Coronary artery (tissue), 2 donors: ENCODE measurements at regions not wholly inside any gene's neighbourhood (a gene's known extent, or its start where the extent isn't known, plus 50 kb on each side); places are given as distances from the start of the nearest gene placed in this dataset.

Experiments used
- DNase-seq: peaks from one replicate; pipeline ENCODE4 v3.0.0-alpha.2; 2017; ENCODE audit warnings: low spot score
- H3K27ac ChIP-seq, 2 donors: fragments of 200-600 bp; sonication (generic); one replicate each; pipeline ENCODE4 v1.5.1; 2016 to 2019
- H3K4me3 ChIP-seq: fragments of 200-600 bp; sonication (generic); 2 replicates; pipeline ENCODE4 v1.5.1; 2016; ENCODE audit warnings: mild to moderate bottlenecking, moderate library complexity
- TF ChIP-seq, protein P1 (sequence below): fragments of 200-600 bp; sonication (generic); IDR thresholded peaks from one replicate; pipeline ENCODE4 v1.5.1; 2019; ENCODE audit warnings: antibody characterized with exemption

DNA sequence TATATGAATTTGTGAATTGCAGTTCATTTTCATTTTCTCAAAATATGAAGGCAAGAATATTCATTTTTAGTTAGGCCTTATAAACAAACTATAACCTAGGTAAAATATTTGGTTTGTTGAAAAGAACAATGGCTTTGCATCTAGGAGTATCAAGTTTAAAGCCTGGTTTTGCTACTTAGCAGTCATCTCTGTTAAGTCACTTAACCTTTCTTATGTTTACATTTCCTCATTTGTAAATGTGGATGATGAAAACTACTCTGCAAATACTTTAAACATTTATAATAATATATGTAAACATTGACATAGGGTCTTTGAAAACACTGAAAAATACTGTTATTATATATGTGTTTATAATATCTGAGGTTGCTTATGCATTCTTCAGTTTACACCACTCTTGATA lies 135.5 kb downstream of the CENPW start:
- no peak overlapping the region for H3K27ac ChIP-seq
- DNase-seq, result no peak
- no peak overlapping the region for H3K4me3 ChIP-seq
- TF ChIP-seq, protein P1, sequence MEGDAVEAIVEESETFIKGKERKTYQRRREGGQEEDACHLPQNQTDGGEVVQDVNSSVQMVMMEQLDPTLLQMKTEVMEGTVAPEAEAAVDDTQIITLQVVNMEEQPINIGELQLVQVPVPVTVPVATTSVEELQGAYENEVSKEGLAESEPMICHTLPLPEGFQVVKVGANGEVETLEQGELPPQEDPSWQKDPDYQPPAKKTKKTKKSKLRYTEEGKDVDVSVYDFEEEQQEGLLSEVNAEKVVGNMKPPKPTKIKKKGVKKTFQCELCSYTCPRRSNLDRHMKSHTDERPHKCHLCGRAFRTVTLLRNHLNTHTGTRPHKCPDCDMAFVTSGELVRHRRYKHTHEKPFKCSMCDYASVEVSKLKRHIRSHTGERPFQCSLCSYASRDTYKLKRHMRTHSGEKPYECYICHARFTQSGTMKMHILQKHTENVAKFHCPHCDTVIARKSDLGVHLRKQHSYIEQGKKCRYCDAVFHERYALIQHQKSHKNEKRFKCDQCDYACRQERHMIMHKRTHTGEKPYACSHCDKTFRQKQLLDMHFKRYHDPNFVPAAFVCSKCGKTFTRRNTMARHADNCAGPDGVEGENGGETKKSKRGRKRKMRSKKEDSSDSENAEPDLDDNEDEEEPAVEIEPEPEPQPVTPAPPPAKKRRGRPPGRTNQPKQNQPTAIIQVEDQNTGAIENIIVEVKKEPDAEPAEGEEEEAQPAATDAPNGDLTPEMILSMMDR, result no peak

DNA sequence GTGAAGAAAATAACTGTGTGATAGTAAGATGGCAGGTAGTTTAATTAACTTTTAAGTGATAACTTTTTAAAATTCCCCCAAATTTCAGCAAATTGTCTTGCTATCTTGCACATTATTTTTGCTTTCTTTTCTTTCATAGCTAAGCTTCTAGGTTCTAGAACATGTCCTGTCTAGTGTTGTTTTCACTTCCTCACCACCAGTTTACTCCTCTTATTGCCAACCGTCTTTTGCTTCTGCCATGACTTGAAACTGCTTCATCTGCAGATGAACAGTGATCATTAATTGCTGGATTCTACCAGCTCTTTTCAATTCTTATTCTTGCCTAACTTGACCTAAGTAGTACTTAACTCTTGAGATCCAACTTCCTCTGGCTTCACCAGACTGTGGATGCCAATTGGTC lies 137.8 kb downstream of the CENPW start:
- Histone ChIP-seq H3K27ac (no peak overlapping the region), H3K4me3 (no peak overlapping the region)
- no peak for DNase-seq
- TF ChIP-seq, protein P1, result no peak

DNA sequence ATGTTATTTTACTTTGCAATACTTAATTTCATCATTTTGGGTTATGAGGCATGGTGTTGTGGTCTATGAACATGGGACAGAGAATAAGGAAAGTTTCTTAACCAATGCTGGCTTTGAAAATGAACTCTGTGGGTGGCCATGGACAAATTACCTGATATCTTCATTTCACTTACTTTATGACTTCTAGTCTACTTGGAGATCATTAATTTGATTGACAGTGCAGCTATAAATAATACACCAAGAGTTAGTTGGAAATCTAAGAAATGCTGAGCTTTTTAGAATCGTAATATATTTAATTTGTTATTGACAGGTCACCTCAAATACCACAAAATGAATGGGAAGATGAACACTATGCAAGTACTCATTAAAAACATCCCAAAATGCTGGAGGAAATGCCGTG lies 140.4 kb downstream of the CENPW start:
- TF ChIP-seq, protein P1, result no peak
- no peak for DNase-seq
- Histone ChIP-seq H3K4me3 (no peak overlapping the region), H3K27ac (no peak overlapping the region)

DNA sequence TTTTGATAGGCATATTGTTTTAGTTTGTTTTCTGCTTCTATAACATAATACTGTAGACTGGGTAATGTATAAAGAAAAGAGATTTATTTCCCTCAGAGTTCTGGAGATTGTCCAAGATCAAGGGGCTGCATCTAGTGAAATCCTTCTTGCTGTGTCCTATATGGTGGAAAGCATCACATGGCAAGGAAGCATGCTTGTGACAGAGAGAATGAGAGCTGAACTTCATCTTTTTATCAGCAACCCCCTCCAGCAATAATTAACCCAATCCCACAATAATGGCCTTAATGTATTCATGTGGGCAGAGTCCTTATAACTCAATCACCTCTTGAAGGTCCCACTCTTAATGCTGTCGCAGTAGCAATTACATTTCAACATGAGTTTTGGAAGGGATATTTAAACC lies 141.4 kb downstream of the CENPW start:
- Histone ChIP-seq H3K4me3 (no peak overlapping the region), H3K27ac (no peak overlapping the region)
- TF ChIP-seq, protein P1, result no peak
- DNase-seq, result no peak

DNA sequence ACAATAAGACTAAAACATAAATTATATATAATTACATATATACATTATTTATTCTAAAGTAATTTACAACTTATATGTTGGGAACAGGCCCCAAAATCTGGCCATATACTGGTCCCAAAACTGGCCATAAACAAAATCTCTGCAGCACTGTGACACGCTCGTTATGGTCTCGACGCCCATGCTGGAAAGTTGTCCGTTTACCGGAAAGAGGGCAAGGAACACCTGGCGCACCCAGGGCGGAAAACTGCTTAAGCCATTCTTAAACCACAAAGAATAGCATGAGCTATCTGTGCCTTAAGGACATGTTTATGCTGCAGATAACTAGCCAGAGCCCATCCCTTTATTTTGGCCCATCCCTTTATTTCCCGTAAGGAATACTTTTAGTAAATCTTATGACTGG lies 164.9 kb downstream of the CENPW start:
- Histone ChIP-seq H3K27ac (no peak overlapping the region), H3K4me3 (no peak overlapping the region)
- no peak for DNase-seq
- TF ChIP-seq, protein P1, result no peak

DNA sequence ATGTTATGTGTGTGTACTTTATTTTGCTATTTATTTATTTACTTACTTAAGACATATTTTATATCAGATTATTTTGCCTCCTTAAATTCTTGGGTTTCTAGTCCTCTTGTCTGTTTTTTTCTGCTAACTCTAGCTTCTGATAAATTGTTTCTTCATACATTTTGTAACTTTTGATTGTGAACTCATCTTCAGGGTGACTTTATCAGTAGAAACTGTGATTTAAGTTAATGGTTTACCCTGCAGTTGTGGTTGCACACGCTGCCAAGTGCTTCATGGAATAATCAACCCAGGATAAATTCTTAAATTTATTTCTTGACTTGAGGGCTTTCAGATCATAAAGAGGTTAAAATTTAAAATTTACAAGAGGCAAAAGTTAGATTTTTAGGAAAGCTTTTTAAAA lies 173.3 kb downstream of the CENPW start:
- TF ChIP-seq, protein P1, result no peak
- DNase-seq, result no peak
- no peak overlapping the region for H3K27ac ChIP-seq
- H3K4me3 ChIP-seq, result no peak overlapping the region

DNA sequence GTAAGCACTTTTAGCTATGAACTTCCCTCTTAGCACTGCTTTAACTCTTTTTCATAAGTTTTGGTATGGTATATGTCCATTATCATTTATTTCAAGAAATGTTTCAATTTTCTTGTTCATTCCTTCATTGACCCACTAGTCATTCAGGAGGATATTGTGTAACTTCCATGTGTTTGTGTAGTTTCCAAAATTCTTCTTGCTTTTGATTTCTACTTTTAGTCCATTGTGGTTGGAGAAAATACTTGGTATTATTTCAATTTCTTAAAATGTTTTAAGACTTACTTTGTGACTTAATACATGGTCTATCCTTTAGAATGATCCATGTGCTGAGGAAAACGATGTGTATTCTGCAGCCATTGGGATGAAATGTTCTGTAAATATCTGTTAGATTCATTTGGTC lies 176.5 kb downstream of the CENPW start:
- no peak overlapping the region for H3K27ac ChIP-seq
- TF ChIP-seq, protein P1, result no peak
- no peak for DNase-seq
- H3K4me3 ChIP-seq, result no peak overlapping the region
